ENCODE measurements at regions not wholly inside any gene's neighbourhood (a gene's known extent, or its start where the extent isn't known, plus 50 kb on each side); places are given as distances from the start of the nearest gene placed in this dataset.
"Not testable (repeated sequence)": the region's sequence is repeated elsewhere in the genome, so short reads cannot be mapped to it uniquely, and the experiment has no call there.

DNA sequence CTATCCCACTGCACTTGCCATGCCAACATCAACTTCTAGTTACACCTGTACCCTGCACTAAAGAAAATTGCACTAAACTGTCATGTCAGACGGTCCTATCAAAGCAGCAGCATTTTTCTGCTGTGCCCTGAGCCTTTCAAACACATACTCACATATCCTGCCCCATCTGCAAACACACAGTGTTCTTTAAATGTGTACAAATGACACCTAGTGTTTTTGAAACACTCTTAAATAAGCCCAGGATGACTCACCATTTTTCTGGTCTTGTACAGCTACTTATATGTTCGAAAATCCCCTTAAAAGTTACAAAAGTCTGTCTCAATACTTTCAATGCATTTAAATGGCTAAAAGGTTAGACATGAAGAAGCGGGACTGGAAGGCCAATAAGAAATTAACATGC, 346.7 kb upstream of the PPARGC1A start:
- no peak for DNase-seq

DNA sequence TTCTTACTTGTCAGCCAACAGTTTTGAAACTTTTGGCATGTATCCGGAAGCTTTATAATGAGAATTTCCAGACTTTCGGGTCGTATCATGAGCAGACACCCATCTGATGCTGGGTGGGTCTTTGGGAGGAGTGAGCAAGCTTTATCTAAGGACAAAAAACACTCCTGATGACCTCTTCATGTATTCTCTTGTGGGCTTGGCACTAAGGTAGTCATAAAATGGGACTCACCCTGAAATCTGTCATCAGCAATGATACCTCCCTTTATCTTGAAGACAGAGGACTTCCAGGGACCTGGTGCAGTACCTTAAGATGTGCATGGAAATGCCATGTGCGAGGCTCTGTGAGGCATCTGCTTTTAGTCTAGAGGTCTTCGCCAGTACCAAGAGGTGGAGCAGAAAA, 346.3 kb upstream of the PPARGC1A start:
- no peak for DNase-seq

DNA sequence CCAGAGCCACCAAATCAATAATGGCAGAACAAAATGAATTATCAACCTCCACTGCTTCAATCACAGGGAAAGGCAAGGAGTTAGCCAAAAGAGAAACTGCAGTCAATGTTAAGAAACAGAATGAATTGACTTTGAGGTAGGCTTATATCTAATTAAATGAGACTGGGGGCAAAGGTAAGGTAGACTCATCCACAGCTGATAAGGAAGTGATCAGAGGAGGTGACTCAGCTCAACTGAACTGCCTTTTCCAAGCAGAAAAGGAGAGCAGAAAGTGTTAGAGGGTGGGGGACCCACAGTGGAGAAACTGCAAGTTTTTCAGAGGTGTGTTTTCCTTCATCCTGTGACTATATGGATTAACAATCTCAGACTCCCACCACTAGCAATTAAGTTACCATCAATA, 345.8 kb upstream of the PPARGC1A start:
- no peak for DNase-seq

DNA sequence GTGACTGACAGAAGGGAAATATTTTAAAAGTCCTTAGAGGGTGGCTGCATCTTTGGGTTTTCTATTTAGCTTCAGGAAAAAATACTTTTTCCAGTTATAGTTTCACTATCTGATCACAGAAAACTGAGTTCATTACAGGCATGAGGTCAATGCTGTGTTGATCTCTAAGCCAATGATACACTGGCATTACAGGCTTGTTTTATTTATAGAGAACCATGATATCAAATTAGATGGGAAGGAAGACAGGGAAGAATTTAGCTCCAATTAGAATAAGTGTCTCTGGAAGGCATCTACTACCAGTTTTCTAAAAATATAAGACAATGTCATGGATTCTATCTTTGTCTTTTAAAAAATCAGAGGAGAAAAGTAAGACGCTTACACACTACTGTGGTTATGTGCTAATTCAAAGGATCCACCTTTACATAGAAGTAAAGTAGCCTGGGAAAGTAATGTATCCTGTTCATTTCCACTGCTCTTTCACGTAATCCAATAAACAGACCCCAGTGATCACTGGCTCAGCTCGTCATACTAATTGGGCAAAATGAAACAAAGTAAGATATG, 344.5 kb upstream of the PPARGC1A start:
- no peak for DNase-seq

DNA sequence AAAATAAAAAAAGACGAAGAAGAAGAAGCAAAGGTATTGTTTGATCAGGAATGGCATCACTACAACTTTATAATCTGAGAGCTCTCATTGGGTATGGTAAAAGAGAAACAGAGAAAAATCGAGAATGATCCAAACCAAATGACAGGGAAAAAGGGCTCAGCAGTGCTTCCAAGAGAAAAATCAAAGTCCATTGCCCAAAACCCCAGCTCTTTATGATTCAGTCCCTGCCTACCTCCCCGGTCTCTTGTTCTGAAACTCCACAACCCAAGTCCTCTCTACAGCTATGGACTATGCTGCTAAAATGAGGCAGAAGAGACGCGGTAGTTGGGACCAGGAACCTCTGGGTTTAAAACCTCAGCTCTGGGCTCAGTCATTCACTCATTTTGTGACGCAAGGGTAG, 341.1 kb upstream of the PPARGC1A start:
- no peak for DNase-seq

DNA sequence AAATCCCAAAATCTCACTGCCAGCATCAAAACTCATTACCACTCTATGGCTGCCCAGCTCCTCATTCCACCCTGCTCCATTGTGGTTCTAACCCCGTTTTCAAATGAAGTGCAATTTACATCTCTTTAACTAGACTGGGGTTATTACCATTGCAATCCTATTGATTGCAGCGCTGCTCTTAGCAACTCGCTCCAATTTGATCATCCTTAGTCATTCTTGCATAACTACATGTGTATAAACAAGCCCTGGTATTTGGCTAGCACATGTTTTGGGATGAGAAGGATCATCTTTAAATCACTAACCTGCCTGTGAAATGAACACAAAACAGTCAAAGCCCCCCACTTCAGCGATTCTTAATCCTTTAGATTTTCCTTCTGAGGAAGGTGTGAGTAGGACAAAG, 340.1 kb upstream of the PPARGC1A start:
- DNase-seq, result no peak

DNA sequence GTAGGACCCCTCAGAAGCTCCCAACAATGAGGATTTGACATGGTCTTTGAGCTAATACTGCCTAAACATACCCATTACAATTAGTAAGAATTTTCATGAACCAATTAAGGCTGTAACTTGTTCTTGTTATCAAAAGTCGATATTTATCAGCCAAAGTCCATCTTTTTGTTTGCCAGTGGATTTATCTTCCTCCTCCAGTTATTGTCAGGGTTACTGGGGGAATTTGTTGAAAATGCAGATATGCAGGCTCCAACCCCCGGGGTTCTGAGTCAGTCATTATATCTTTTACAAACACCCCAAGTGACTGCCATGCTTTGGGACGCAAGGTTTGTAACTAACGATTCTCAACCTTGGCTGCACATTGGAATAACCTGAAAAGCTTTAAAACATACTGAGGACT, 338.8 kb upstream of the PPARGC1A start:
- no peak for DNase-seq

DNA sequence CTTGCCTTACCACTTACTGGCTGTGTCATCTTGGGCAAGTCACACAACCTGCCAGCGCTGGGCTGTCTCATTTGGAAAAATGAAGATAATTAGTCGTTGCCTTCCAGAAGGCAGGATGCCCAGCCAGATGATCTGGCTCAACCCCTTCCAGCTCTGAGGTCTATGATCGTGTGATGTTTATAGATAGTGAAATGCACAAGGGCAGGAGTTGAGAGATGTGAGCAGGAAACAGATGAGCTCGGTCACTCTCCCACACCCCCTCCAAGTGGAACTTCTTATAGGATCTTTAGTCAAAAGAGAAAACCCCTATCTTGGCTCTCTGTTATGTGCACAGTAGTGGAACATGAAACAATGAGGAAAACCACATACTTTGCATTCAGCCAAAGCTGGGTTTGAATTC, 336.8 kb upstream of the PPARGC1A start:
- no peak for DNase-seq

DNA sequence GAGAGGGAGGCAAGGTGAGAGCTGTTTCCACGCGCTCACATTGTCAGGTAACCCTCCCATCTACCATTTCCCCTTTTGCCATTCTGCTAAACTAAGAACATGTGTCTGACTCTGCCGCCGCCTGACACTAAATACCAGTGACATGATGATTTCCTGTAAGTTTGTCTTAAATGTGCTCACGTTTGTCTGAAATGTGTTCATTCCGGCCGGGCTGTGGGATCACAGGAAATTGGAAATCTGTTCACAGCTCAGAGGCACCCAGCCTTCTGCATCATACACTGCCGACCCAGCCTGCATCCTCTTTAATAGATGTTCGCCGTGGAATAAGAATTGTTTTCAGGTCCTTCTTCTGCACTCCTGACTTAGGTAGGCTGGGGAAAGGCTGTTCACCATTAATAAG, 336.2 kb upstream of the PPARGC1A start:
- no peak for DNase-seq

DNA sequence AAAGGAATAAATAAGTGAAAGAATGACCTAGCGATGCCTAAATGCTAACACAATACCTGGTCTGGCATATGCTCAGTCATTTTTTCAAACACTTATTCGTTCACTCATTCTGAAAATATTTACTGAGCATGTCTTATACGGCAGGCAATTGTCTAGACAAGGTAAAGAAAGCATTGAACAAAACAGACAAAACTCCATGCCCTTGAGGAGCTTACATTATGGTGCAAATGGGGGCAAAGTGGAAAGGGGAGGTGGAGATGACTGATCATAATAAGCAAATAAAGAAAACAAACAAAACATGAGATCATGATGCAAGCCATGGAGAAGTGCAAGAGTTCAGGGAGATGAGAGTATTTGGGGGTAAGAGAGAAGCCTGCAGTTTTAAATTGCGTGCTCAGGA, 334.6 kb upstream of the PPARGC1A start:
- DNase-seq, result no peak

DNA sequence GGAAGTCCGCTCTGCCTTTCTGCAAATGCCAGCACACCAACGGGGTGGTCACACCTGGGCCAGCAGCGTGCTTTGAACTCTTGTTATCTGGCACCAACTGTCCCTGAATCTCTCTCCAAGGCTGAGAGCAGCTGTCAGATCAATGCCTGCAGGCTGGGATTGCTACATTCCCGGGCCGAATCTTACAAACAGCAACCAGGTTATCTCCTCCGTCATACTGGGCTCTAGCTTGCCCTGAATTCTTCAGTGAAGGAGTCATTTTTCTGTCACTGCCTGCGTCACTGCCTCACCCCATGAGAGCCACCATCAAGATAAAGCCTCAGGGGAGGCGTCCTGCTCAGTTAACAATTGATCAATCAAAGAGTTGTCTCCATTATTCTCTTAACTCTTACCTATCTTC, 329.4 kb upstream of the PPARGC1A start:
- no peak for DNase-seq

DNA sequence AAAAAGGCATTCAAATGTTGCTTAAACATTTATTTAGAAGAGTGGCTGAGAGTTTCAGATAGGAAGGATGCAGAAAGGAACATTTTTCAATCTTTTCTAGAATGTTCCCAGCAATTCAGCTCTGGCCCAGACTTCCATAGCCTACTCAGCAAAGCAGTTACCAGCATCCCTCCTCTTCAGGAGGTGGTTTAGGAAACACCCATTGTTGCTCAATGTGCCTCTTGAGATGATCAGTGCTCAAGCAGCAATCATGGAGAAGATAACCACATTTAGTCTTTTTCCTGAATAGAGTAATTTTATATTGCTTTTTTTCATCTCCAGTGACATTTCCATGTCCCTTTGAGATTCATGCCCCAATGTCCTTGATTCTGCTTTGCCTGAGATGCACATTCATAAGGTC, 328.7 kb upstream of the PPARGC1A start:
- no peak for DNase-seq

DNA sequence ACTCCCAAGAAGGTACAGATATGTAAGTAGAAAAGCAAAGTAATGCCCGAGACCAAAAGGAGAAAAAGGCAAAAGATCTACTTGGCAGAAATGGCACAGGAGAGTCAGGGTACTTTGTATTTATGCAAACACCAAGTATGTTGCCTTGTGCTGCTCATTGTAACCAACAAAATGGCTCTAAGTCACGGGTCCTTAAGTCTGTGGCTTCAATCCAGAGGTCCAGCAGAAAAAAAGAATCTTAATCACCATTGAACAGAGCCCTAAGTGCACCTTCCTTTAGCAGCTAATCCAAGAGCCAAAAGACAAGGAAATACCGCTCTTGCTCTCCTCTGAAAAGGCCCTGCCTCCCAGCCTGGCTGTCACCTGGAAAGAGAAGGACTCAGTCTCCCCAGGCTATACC, 324.9 kb upstream of the PPARGC1A start:
- no peak for DNase-seq

DNA sequence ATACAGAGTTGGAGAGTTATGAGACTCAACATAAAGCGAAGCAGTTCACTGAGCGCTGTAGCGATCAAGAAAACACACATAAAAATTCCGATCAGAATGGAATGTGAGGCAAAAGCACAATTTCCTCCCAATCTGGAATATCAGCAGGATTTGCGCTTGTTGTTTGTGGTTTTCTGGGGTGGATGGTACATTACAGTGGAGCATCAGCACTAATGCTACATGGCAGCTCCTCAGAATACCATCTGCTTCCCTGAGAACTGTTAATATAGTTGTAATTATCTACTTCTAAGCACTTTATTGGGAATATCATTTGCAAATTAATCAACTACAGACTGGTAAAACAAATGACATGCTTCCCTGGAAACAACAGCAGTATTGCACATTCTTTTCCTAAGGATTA, 324.1 kb upstream of the PPARGC1A start:
- DNase-seq, result no peak

DNA sequence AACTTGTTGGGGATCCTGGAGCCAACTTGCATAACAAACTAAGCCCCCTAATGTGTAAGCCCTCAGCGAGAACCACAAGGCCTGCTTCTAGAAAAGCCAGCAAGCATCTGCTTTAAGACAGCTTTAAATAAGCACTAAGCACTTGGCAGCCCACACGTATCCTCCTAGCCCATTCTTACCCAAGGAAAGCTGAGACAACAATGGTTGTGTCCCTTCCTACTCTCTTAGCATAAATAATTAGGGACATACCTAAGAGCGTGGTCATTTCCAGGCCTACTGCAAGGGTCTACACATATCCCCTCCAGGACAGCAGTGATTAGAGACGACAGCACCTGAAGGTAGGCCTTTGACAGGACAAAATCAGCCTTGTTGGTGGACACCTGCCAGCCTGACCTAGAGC, 322.8 kb upstream of the PPARGC1A start:
- no peak for DNase-seq

DNA sequence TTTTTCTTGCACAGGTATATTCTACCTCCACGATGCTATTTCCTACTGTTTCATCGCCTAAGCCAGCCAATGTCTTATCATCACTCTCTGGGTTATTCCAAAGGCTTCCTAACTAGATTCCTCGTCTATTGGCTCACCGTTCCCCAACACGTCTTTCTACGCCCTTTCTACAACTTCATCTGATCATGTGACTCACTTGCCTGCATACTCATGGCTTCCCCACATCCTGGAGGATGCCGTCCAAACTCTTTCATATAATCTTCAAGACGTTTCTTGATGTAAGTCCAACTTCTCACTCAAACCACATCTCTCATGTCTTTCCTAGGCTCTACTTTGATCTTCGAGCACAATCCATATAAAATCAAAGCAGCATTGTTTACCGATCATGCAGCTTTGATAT, 322.0 kb upstream of the PPARGC1A start:
- no peak for DNase-seq

DNA sequence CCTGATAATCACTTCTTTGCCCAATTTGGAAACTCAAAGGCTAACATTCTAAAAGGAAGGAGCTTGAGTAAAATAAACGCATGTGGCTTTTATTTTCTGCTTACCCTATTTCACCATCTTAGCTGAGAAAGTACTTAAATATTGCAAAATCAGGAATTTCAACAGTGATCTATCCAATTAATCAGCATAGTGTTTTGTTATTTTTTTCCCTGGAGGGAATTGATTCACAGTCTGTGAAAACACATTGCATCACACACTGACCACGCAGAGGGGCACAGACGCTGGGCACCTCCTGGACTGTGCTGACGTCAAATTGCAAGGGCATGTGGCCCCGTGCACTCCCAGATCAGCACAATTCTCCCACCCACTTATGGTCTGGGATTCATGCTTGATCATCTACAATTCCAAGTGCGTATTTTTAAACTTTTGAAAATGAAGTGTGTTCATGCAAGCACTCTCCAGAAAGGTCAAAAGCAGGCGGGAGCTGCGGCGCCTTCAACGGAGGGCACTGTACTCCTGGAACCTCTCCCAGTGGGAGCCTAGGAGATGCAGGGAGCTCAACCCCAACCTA, 320.6 kb upstream of the PPARGC1A start:
- no peak for DNase-seq

DNA sequence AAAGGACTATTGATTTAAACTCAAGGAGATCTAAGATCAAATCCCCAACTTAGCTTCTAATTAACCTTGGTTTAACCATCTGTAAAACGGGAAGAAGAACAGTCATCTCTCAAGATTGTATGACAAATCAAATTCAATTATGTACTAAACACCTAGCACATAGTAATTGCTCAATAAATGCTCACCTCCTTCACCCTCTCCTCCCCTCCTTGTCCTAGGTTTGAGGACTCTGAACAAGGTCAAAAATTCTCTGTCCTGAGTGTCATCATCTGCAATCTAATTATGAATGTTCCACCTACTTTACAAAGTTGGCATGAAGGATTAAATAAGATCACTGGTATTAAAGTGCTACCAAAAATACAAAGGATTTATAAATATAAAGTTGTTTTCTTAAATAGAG, 320.1 kb upstream of the PPARGC1A start:
- DNase-seq, result no peak

DNA sequence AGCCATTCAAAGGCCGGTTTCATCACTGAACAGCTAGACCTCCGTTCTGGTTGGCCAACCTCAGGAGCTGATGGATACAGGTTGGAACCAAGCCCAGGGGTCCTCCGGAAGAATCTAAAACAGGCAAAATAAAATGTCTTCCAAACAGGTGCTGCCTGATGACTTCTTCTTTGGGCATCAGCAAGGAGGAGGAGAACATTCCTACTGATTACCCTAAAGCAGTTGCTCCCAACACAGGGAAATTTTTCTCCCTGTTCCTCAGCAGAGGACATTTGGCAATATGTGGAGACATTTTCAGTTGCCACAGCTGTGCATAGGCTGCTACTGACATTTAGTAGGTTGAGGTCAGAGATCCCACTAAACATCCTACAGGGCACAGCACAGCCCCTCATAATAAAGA, 319.3 kb upstream of the PPARGC1A start:
- no peak for DNase-seq

DNA sequence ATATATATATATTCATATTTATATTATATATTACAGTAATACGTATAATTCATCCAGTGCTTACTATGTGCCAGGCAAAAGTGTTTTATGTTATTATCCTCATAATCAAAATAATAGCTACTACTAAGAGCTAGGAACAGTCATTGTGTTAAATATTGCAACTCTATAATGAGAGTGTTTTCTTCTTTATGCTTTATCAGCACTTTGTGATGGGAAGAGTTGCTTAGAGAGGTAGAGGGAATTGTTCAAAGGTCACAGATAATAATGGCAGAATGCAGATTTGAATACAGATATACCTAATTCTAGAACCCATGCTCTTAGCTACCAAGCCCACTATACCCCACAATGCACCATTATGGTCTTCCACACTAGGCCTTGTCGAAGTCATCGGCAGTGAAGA, 318.8 kb upstream of the PPARGC1A start:
- no peak for DNase-seq

DNA sequence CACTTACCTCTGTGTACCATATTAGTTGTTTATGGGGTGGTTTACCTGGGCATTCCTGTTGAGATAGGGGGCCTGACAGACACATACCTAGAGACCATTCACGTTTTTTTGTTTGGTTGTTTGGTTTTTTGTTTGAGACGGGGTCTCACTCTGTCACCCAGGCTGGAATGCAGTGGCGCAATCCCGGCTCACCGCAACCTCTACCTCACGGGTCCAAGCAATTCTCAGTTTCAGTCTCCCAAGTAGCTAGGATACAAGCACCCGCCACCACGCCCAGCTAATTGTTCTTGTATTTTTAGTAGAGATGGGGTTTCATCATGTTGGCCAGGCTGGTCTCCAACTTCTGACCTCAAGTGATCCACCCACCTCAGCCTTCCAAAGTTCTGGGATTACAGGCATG, 314.9 kb upstream of the PPARGC1A start:
- not testable (repeated sequence) for DNase-seq

DNA sequence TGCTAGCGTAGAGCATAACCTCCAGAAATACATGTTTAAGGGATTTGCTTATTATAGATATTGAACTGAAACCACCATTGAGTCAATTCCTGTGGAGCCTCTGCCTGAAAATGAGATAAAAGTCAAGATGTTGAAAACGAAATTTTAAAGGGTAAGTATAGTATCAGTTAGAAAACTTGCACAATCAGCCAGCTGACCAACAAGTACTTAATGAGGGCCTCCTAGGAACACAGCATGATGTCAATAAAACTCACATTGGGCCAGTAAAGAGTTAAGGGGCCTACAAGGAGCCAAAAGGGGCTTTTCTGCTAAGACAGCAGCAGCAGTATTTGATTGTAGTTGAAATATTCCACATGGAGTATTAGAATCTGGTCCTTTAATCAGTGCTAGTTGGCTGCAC, 314.1 kb upstream of the PPARGC1A start:
- DNase-seq, result no peak

DNA sequence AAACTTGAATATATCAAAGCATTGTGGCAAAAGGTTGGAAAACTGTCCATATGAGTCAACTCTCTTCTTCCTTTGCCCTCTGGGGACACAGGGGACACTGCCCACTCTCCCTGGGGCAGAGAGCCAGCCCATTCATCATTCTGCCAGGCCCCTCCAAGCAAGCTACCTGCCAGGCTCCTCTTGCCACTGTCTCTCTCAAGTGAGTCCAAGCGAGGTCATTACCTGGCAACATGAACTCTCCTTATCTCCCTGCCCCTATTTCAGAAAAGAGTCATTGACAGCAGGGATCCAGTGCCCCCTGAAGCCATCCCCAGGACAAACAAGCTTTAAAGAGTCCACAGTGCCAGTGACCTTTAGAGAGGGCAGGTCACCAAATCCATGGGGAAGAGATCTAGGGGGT, 312.7 kb upstream of the PPARGC1A start:
- DNase-seq, result no peak

DNA sequence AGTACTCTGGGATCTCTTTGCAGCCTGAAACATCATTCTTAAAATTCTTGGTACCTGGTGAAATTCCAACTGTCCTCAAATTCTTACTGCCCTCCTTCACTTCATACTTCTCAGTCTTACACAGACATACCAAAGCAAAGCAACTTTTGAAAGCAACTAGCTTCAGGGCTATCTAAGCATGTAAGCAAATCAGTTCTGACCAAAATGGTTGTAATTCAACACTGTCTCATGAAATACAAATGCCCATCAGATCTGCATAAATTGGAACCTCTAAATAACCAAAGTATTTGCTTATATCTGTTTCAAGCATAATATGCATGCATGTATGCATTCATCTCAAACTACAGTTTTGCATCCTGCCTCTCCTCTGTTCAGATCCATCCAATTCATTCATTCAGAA, 308.1 kb upstream of the PPARGC1A start:
- no peak for DNase-seq

DNA sequence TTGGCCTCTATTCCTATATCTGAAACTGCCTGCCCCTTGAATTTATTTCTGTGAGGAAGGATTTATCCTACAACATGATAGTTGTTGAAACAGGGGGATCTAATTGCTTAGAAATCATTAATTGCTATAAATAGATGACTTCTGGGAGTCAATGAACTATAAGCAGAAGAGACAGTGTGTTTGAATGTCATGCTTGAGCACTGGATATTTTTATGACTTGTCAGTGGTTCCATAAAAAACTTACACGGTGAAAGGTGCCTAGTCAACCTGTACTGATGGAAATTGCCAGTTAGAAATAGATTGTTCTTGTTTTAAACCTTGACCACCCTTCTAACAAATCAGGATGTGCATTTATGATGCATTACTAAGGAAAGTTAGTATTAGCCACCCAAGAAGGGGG, 306.9 kb upstream of the PPARGC1A start:
- DNase-seq, result no peak

Measured in NCI-H1436 (cell line).